ENCODE measurements at regions not wholly inside any gene's neighbourhood (a gene's known extent, or its start where the extent isn't known, plus 50 kb on each side); places are given as distances from the start of the nearest gene placed in this dataset.

DNA sequence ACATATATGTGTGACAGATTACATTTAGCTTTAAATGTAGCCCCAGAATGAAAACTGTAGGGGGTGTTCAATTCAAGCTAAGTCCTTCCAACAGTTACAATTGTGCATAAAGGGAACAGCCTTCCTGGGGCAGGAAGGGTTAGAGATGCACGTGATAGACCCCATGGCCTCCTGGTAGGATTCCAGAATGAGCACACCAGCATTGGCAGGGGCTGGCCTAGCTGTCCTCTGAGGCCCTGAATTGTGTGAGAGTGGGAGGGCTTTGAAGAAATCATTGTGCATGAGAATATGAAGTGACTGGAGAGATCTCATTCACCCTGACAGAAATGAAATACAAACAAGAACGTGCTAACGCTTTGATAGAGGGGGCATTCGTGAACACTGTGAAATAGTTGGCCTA lies 663.8 kb upstream of the KLF4 start:
- TF ChIP-seq, protein P1, sequence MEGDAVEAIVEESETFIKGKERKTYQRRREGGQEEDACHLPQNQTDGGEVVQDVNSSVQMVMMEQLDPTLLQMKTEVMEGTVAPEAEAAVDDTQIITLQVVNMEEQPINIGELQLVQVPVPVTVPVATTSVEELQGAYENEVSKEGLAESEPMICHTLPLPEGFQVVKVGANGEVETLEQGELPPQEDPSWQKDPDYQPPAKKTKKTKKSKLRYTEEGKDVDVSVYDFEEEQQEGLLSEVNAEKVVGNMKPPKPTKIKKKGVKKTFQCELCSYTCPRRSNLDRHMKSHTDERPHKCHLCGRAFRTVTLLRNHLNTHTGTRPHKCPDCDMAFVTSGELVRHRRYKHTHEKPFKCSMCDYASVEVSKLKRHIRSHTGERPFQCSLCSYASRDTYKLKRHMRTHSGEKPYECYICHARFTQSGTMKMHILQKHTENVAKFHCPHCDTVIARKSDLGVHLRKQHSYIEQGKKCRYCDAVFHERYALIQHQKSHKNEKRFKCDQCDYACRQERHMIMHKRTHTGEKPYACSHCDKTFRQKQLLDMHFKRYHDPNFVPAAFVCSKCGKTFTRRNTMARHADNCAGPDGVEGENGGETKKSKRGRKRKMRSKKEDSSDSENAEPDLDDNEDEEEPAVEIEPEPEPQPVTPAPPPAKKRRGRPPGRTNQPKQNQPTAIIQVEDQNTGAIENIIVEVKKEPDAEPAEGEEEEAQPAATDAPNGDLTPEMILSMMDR (IDR thresholded peaks at IDR 0.05): no peak
- TF ChIP-seq ZFX (IDR thresholded peaks at IDR 0.05; ENCODE audit: borderline replicate concordance): no peak

All from 22Rv1 (cell line).